MM.1S (cell line): ENCODE measurements at regions not wholly inside any gene's neighbourhood (a gene's known extent, or its start where the extent isn't known, plus 50 kb on each side); places are given as distances from the start of the nearest gene placed in this dataset.
"Not testable (repeated sequence)": the region's sequence is repeated elsewhere in the genome, so short reads cannot be mapped to it uniquely, and the experiment has no call there.

Experiments
- DNase-seq: peaks from one replicate; pipeline ENCODE4 v3.0.0-alpha.2; 2015
- H2AFZ ChIP-seq: fragments of 300-600 bp; sonication (generic); 2 replicates; pipeline ENCODE4 v1.6.0; 2016; ENCODE audit warnings: antibody characterized with exemption, low read length
- H3F3A ChIP-seq: fragments of 300-600 bp; sonication (generic); 2 replicates; pipeline ENCODE4 v1.6.1; 2016; ENCODE audit warnings: mild to moderate bottlenecking, antibody characterized with exemption, low read length, moderate library complexity, mixed read lengths; ENCODE audit not compliant: insufficient read depth
- H3K27ac ChIP-seq: fragments of 300-600 bp; sonication (generic); 2 replicates; pipeline ENCODE4 v1.5.1; 2016; ENCODE audit warnings: mild to moderate bottlenecking, low read length
- H3K27me3 ChIP-seq: fragments of 300-600 bp; sonication (generic); replicated peaks from 2 replicates; pipeline ENCODE4 v1.6.0; 2016; ENCODE audit warnings: low read length; ENCODE audit not compliant: insufficient read depth
- H3K36me3 ChIP-seq: fragments of 300-600 bp; sonication (generic); replicated peaks from 2 replicates; pipeline ENCODE4 v1.6.1; 2016; ENCODE audit warnings: mild to moderate bottlenecking, low read length, mixed read lengths; ENCODE audit not compliant: insufficient read depth
- H3K4me1 ChIP-seq: fragments of 300-600 bp; sonication (generic); 2 replicates; pipeline ENCODE4 v1.6.1; 2016; ENCODE audit warnings: low read length, mixed read lengths
- H3K4me2 ChIP-seq: fragments of 300-600 bp; sonication (generic); 2 replicates; pipeline ENCODE4 v1.6.0; 2016; ENCODE audit warnings: low read depth, low read length
- H3K4me3 ChIP-seq: fragments of 300-600 bp; sonication (generic); 2 replicates; pipeline ENCODE4 v1.5.1; 2016; ENCODE audit warnings: low read length, mixed read lengths
- H3K79me2 ChIP-seq: fragments of 300-600 bp; sonication (generic); 2 replicates; pipeline ENCODE4 v1.6.1; 2016; ENCODE audit warnings: mixed run types, low read length, mixed read lengths
- H3K9ac ChIP-seq: fragments of 300-600 bp; sonication (generic); 2 replicates; pipeline ENCODE4 v1.6.1; 2016; ENCODE audit warnings: low read length, mixed read lengths
- H3K9me2 ChIP-seq: fragments of 300-600 bp; sonication (generic); replicated peaks from 2 replicates; pipeline ENCODE4 v1.6.1; 2016; ENCODE audit warnings: mild to moderate bottlenecking, low read length, mixed read lengths; ENCODE audit not compliant: insufficient read depth
- H3K9me3 ChIP-seq: fragments of 300-600 bp; sonication (generic); replicated peaks from 2 replicates; pipeline ENCODE4 v1.6.1; 2016; ENCODE audit warnings: mild to moderate bottlenecking, low read length, mixed read lengths; ENCODE audit not compliant: insufficient read depth
- H4K20me1 ChIP-seq: fragments of 300-600 bp; sonication (generic); 2 replicates; pipeline ENCODE4 v1.6.1; 2016; ENCODE audit warnings: mild to moderate bottlenecking, low read length, moderate library complexity, mixed read lengths; ENCODE audit not compliant: insufficient read depth
- CTCF ChIP-seq: fragments of 300-600 bp; sonication (generic); IDR thresholded peaks from 2 replicates; pipeline ENCODE4 v1.5.1; 2016; ENCODE audit warnings: antibody characterized with exemption, low read length, mixed read lengths
- EZH2 ChIP-seq: fragments of 300-600 bp; sonication (generic); optimal IDR thresholded peaks from 2 replicates; pipeline ENCODE3; 2017; ENCODE audit warnings: low read depth, mild to moderate bottlenecking, antibody characterized with exemption, low read length, mixed read lengths
- EZH2phosphoT487 ChIP-seq: fragments of 300-600 bp; sonication (generic); IDR thresholded peaks from 2 replicates; pipeline ENCODE4 v1.6.1; 2018; ENCODE audit warnings: antibody characterized with exemption, low read length

GRCh38 chr19:28314756-28315155 lies 898.2 kb downstream of the UQCRFS1 start:
- Histone ChIP-seq H3K27ac (no peak overlapping the region), H3K36me3 (no peaks in the 10 kb centered on the region), H3K4me3 (no peak overlapping the region), H3K4me1 (no peaks in the 10 kb centered on the region), H2AFZ (no peak overlapping the region), H3F3A (no peaks in the 10 kb centered on the region), H3K9ac (no peak overlapping the region), H3K9me3 (no peaks in the 10 kb centered on the region), H3K79me2 (no peaks in the 10 kb centered on the region), H3K27me3 (no peaks in the 10 kb centered on the region), H3K9me2 (no peaks in the 10 kb centered on the region), H3K4me2 (no peak overlapping the region), H4K20me1 (no peaks in the 10 kb centered on the region)
- no peak for DNase-seq
- no peak for TF ChIP-seq EZH2phosphoT487
- TF ChIP-seq CTCF = no peak
- TF ChIP-seq EZH2 = no peak

GRCh38 chr19:28314287-28314686 lies 898.7 kb downstream of the UQCRFS1 start:
- H3K4me2 ChIP-seq = no peak overlapping the region
- no peak overlapping the region for H3K27ac ChIP-seq
- no peaks in the 10 kb centered on the region for H3K27me3 ChIP-seq
- no peak for DNase-seq
- no peaks in the 10 kb centered on the region for H3K79me2 ChIP-seq
- no peaks in the 10 kb centered on the region for H3K4me1 ChIP-seq
- H4K20me1 ChIP-seq = no peaks in the 10 kb centered on the region
- H3K9ac ChIP-seq = no peak overlapping the region
- no peak overlapping the region for H3K4me3 ChIP-seq
- no peaks in the 10 kb centered on the region for H3K9me3 ChIP-seq
- no peaks in the 10 kb centered on the region for H3K9me2 ChIP-seq
- no peaks in the 10 kb centered on the region for H3F3A ChIP-seq
- no peak overlapping the region for H2AFZ ChIP-seq
- H3K36me3 ChIP-seq = no peaks in the 10 kb centered on the region
- no peak for TF ChIP-seq EZH2phosphoT487

- Histone ChIP-seq H2AFZ (no peak overlapping the region), H4K20me1 (no peaks in the 10 kb centered on the region), H3K79me2 (no peaks in the 10 kb centered on the region), H3K27me3 (no peaks in the 10 kb centered on the region), H3K9ac (no peak overlapping the region), H3K9me3 (no peaks in the 10 kb centered on the region), H3K9me2 (no peaks in the 10 kb centered on the region), H3K4me2 (no peak overlapping the region), H3K4me3 (no peak overlapping the region), H3F3A (no peaks in the 10 kb centered on the region), H3K36me3 (no peaks in the 10 kb centered on the region), H3K4me1 (no peaks in the 10 kb centered on the region), H3K27ac (no peak overlapping the region)
- TF ChIP-seq EZH2phosphoT487 (no peak), CTCF (no peak)
- no peak for DNase-seq
These were observed 899.3 kb downstream of the UQCRFS1 start for GRCh38 chr19:28313633-28314032.

GRCh38 chr19:28312269-28312668 lies 900.7 kb downstream of the UQCRFS1 start:
- Histone ChIP-seq H3K4me3 (no peak overlapping the region), H4K20me1 (no peaks in the 10 kb centered on the region), H3K4me1 (no peaks in the 10 kb centered on the region), H3K36me3 (no peaks in the 10 kb centered on the region), H3K9me2 (no peaks in the 10 kb centered on the region), H3K4me2 (no peak overlapping the region), H3F3A (no peaks in the 10 kb centered on the region), H3K27me3 (no peaks in the 10 kb centered on the region), H2AFZ (no peak overlapping the region), H3K9ac (no peak overlapping the region), H3K79me2 (no peaks in the 10 kb centered on the region), H3K9me3 (no peaks in the 10 kb centered on the region), H3K27ac (no peak overlapping the region)
- DNase-seq = no peak
- TF ChIP-seq EZH2 (no peak), CTCF (no peak), EZH2phosphoT487 (no peak)

- not testable (repeated sequence) for H3K9me2 ChIP-seq, H3K79me2 ChIP-seq, H3K27me3 ChIP-seq, H3F3A ChIP-seq, H3K4me1 ChIP-seq, H4K20me1 ChIP-seq, H3K27ac ChIP-seq, H3K9ac ChIP-seq, DNase-seq, H3K4me2 ChIP-seq, H3K36me3 ChIP-seq, H3K9me3 ChIP-seq, H3K4me3 ChIP-seq, H2AFZ ChIP-seq
These were observed 902.1 kb downstream of the UQCRFS1 start for GRCh38 chr19:28310829-28311228.
